Left ventricle myocardium inferior (tissue), 1 donor: ENCODE measurements at regions not wholly inside any gene's neighbourhood (a gene's known extent, or its start where the extent isn't known, plus 50 kb on each side); places are given as distances from the start of the nearest gene placed in this dataset.

ENCODE experiments used
- DNase-seq: peaks from one replicate; pipeline ENCODE4 v3.0.0-alpha.2; 2020
- H3K27ac ChIP-seq: fragments of 200-600 bp; replicated peaks from 2 replicates; pipeline ENCODE4 v1.8.0; 2021
- H3K27me3 ChIP-seq: fragments of 200-600 bp; 2 replicates; pipeline ENCODE4 v1.8.0; 2021; ENCODE audit warnings: low read depth
- H3K36me3 ChIP-seq: fragments of 200-600 bp; 2 replicates; pipeline ENCODE4 v1.8.0; 2021
- H3K4me1 ChIP-seq: fragments of 200-600 bp; 2 replicates; pipeline ENCODE4 v1.8.0; 2021
- H3K4me3 ChIP-seq: fragments of 200-600 bp; 2 replicates; pipeline ENCODE4 v1.8.0; 2021; ENCODE audit warnings: mild to moderate bottlenecking, moderate library complexity
- H3K9me3 ChIP-seq: fragments of 200-600 bp; replicated peaks from 2 replicates; pipeline ENCODE4 v1.8.0; 2021
- CTCF ChIP-seq: fragments of 200-600 bp; IDR thresholded peaks from 2 replicates; pipeline ENCODE4 v1.8.0; 2021; ENCODE audit warnings: antibody characterized with exemption, mild to moderate bottlenecking, borderline replicate concordance
- intact Hi-C: fragments of 100-400 bp; cut with micrococcal nuclease; formaldehyde crosslinking; loops from one replicate; pipeline ENCODE4 v1.11.0; 2022
- donor health status: DM: no; HTN: yes; CAD: no; lungs with severe emphysema.

- Histone ChIP-seq H3K27ac (no peak overlapping the region), H3K27me3 (no peaks in the 10 kb centered on the region), H3K36me3 (no peaks in the 10 kb centered on the region), H3K9me3 (no peaks in the 10 kb centered on the region), H3K4me1 (no peaks in the 10 kb centered on the region), H3K4me3 (no peak overlapping the region)
- TF ChIP-seq CTCF, result no peak
- DNase-seq, result no peak
- intact Hi-C loops, result no loop called here
Observed at GRCh38 chr20:17093782-17094181, 133.1 kb upstream of the PCSK2 start.

- TF ChIP-seq CTCF, result no peak
- Histone ChIP-seq H3K36me3 (no peaks in the 10 kb centered on the region), H3K27ac (no peak overlapping the region), H3K4me1 (no peaks in the 10 kb centered on the region), H3K4me3 (no peak overlapping the region), H3K9me3 (no peaks in the 10 kb centered on the region), H3K27me3 (no peaks in the 10 kb centered on the region)
- DNase-seq, result no peak
- intact Hi-C loops, result no loop called here
Observed at GRCh38 chr20:17097603-17098002, 129.2 kb upstream of the PCSK2 start.

- no peaks in the 10 kb centered on the region for H3K27me3 ChIP-seq
- no peaks in the 10 kb centered on the region for H3K4me1 ChIP-seq
- no peak for TF ChIP-seq CTCF
- intact Hi-C loops, result no loop called here
- no peak overlapping the region for H3K4me3 ChIP-seq
- no peak for DNase-seq
- H3K36me3 ChIP-seq, result no peaks in the 10 kb centered on the region
- peaks cover 3% of the 10 kb centered on the region for H3K9me3 ChIP-seq
- no peak overlapping the region for H3K27ac ChIP-seq
Observed at GRCh38 chr20:17100506-17100905, 126.3 kb upstream of the PCSK2 start.

- no peak for DNase-seq
- Histone ChIP-seq H3K4me3 (no peak overlapping the region), H3K4me1 (no peaks in the 10 kb centered on the region), H3K36me3 (no peaks in the 10 kb centered on the region), H3K27me3 (no peaks in the 10 kb centered on the region), H3K9me3 (peaks cover 27% of the 10 kb centered on the region), H3K27ac (no peak overlapping the region)
- TF ChIP-seq CTCF, result no peak
- intact Hi-C loops, result no loop called here
Observed at GRCh38 chr20:17107127-17107526, 119.7 kb upstream of the PCSK2 start.

GRCh38 chr20:17108896-17109295, 117.9 kb upstream of the PCSK2 start:
- intact Hi-C loops, result no loop called here
- no peak overlapping the region for H3K4me3 ChIP-seq
- DNase-seq, result no peak
- no peak overlapping the region for H3K27ac ChIP-seq
- no peaks in the 10 kb centered on the region for H3K4me1 ChIP-seq
- H3K27me3 ChIP-seq, result no peaks in the 10 kb centered on the region
- H3K9me3 ChIP-seq, result peaks cover 43% of the 10 kb centered on the region
- TF ChIP-seq CTCF, result no peak
- no peaks in the 10 kb centered on the region for H3K36me3 ChIP-seq

GRCh38 chr20:17109307-17109706, 117.5 kb upstream of the PCSK2 start:
- H3K27me3 ChIP-seq, result no peaks in the 10 kb centered on the region
- H3K4me3 ChIP-seq, result no peak overlapping the region
- TF ChIP-seq CTCF, result no peak
- no peaks in the 10 kb centered on the region for H3K4me1 ChIP-seq
- peaks cover 47% of the 10 kb centered on the region for H3K9me3 ChIP-seq
- H3K36me3 ChIP-seq, result no peaks in the 10 kb centered on the region
- intact Hi-C loops, result no loop called here
- DNase-seq, result no peak
- no peak overlapping the region for H3K27ac ChIP-seq
